Smooth muscle cell (in vitro differentiated cells): ENCODE measurements at regions not wholly inside any gene's neighbourhood (a gene's known extent, or its start where the extent isn't known, plus 50 kb on each side); places are given as distances from the start of the nearest gene placed in this dataset.

Experiments used
- DNase-seq: peaks from one replicate; lab custom pipeline; 2025; ENCODE audit not compliant: unreplicated experiment; lab: John Stamatoyannopoulos, UW
- H2AFZ ChIP-seq: fragments of 200-600 bp; sonication (generic); 2 replicates; pipeline ENCODE4 v1.6.0; 2016; ENCODE audit warnings: antibody characterized with exemption, low read depth, mild to moderate bottlenecking
- H3F3A ChIP-seq: fragments of 200-600 bp; sonication (generic); 2 replicates; pipeline ENCODE4 v1.6.0; 2017; ENCODE audit warnings: antibody characterized with exemption, low read depth
- H3K27ac ChIP-seq: fragments of 200-600 bp; sonication (generic); 2 replicates; pipeline ENCODE4 v1.5.1; 2016; ENCODE audit warnings: low read depth, mild to moderate bottlenecking
- H3K27me3 ChIP-seq: fragments of 200-600 bp; sonication (generic); 2 replicates; pipeline ENCODE4 v1.6.1; 2016; ENCODE audit warnings: low read depth, mild to moderate bottlenecking
- H3K36me3 ChIP-seq: fragments of 200-600 bp; sonication (generic); 2 replicates; pipeline ENCODE4 v1.5.1; 2016; ENCODE audit warnings: low read depth
- H3K4me1 ChIP-seq: fragments of 200-600 bp; sonication (generic); 2 replicates; pipeline ENCODE4 v1.5.1; 2016; ENCODE audit warnings: low read depth
- H3K4me2 ChIP-seq: fragments of 200-600 bp; sonication (generic); 2 replicates; pipeline ENCODE4 v1.6.0; 2016; ENCODE audit warnings: mild to moderate bottlenecking
- H3K4me3 ChIP-seq: fragments of 200-600 bp; sonication (generic); 2 replicates; pipeline ENCODE4 v1.5.1; 2016; ENCODE audit warnings: mild to moderate bottlenecking
- H3K79me2 ChIP-seq: fragments of 200-600 bp; sonication (generic); 2 replicates; pipeline ENCODE4 v1.6.0; 2016; ENCODE audit warnings: low read depth, mild to moderate bottlenecking
- H3K9ac ChIP-seq: fragments of 200-600 bp; sonication (generic); 2 replicates; pipeline ENCODE4 v1.6.0; 2016; ENCODE audit warnings: low read depth
- H3K9me3 ChIP-seq: fragments of 200-600 bp; sonication (generic); replicated peaks from 2 replicates; pipeline ENCODE4 v1.5.1; 2016; ENCODE audit warnings: low read depth
- H4K20me1 ChIP-seq: fragments of 200-600 bp; sonication (generic); 2 replicates; pipeline ENCODE4 v1.6.0; 2016; ENCODE audit warnings: low read depth
- CTCF ChIP-seq: fragments of 200-600 bp; sonication (generic); IDR thresholded peaks from 2 replicates; pipeline ENCODE4 v1.5.1; 2017; ENCODE audit warnings: borderline replicate concordance, mild to moderate bottlenecking, antibody characterized with exemption; ENCODE audit not compliant: insufficient read depth, poor library complexity, severe bottlenecking
- WGBS: methylation state at CpG from one replicate; pipeline ENCODE4 v1.1.7; 2016; ENCODE audit warnings: low lambda C conversion rate; 5-methylcytosine and 5-hydroxymethylcytosine counted together

DNA sequence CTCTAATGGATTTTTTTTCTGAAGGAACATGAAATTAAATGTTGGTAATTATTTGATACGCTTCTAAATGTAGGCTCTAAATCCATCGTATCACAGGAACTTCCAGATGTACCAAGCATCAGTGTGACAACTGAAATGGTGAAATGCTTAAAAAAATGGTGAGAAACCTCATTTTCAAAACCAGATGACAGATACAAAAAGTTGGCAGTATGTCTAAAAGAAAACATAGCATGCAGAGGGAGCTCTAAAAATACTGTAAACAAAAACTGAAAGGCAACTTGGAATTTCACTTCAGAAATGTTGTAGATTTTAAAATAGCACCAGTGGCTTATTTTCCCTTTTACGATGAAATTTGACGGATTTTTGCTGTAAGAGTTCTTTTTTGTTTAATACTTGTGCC lies 1043.6 kb upstream of the WWC1 start:
- Histone ChIP-seq H2AFZ (no peak overlapping the region), H3K9ac (no peak overlapping the region), H4K20me1 (no peaks in the 10 kb centered on the region), H3F3A (no peaks in the 10 kb centered on the region), H3K27ac (no peak overlapping the region), H3K4me1 (no peaks in the 10 kb centered on the region), H3K36me3 (no peaks in the 10 kb centered on the region), H3K9me3 (no peaks in the 10 kb centered on the region), H3K4me2 (no peak overlapping the region), H3K27me3 (no peaks in the 10 kb centered on the region), H3K79me2 (no peaks in the 10 kb centered on the region), H3K4me3 (no peak overlapping the region)
- TF ChIP-seq CTCF, result no peak
- no peak for DNase-seq
- 89% methylated on average over 4 of the region's 4 CpGs for WGBS

DNA sequence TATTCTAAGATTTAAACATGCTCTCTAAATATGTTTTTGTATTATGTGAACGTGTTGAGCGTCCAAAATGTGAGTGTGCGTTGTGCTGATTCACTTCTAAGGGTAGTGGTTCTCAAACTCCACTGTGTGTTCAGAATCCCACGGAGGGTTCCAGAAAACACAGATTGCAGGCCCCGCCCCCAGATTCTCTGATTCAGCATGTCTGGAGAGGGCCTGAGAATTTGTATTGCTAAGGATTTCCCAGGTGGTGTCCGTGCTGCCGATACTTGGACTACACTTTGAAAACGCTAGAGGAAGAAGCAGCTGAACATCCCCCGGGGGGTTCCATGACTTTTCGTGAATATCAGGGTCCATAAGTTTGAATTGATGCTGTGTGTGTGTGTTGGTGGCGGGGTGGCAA lies 1043.2 kb upstream of the WWC1 start:
- Histone ChIP-seq H3K36me3 (no peaks in the 10 kb centered on the region), H3K9ac (no peak overlapping the region), H3K4me3 (no peak overlapping the region), H3K9me3 (no peaks in the 10 kb centered on the region), H3F3A (no peaks in the 10 kb centered on the region), H4K20me1 (no peaks in the 10 kb centered on the region), H3K79me2 (no peaks in the 10 kb centered on the region), H3K4me1 (peaks cover 1% of the 10 kb centered on the region), H2AFZ (no peak overlapping the region), H3K27ac (no peak overlapping the region), H3K4me2 (no peak overlapping the region), H3K27me3 (no peaks in the 10 kb centered on the region)
- no peak for DNase-seq
- no peak for TF ChIP-seq CTCF
- 92% methylated on average over 11 of the region's 11 CpGs for WGBS

GRCh38 chr5:167250996-167251395 lies 1040.4 kb upstream of the WWC1 start:
- 92% methylated on average over 4 of the region's 4 CpGs for WGBS

More at GRCh38 chr5:167250996-167251395, 1040.4 kb upstream of the WWC1 start:
- H3K9me3 ChIP-seq, result no peaks in the 10 kb centered on the region
- no peaks in the 10 kb centered on the region for H4K20me1 ChIP-seq
- no peaks in the 10 kb centered on the region for H3K36me3 ChIP-seq
- no peak overlapping the region for H3K4me2 ChIP-seq
- no peak for TF ChIP-seq CTCF
- no peak overlapping the region for H3K4me3 ChIP-seq
- peaks cover 6% of the 10 kb centered on the region for H3K4me1 ChIP-seq
- no peak overlapping the region for H3K27ac ChIP-seq
- no peak overlapping the region for H3K9ac ChIP-seq
- no peak for DNase-seq
- H3F3A ChIP-seq, result no peaks in the 10 kb centered on the region
- H3K27me3 ChIP-seq, result no peaks in the 10 kb centered on the region
- no peaks in the 10 kb centered on the region for H3K79me2 ChIP-seq
- H2AFZ ChIP-seq, result no peak overlapping the region
